Keratinocyte (primary cell): ENCODE measurements at regions not wholly inside any gene's neighbourhood (a gene's known extent, or its start where the extent isn't known, plus 50 kb on each side); places are given as distances from the start of the nearest gene placed in this dataset.

Experiments used
- DNase-seq: peaks from one replicate; pipeline ENCODE4 v3.0.0-alpha.2; 2011; ENCODE audit warnings: low read depth, missing footprints, low spot score
- FAIRE-seq: peaks from 2 replicates; lab custom pipeline; 2011; peaks lifted over from hg19 to GRCh38; lab: Jason Lieb, UNC
- H2AFZ ChIP-seq: 2 replicates; pipeline ENCODE4 v1.6.0; 2012; ENCODE audit warnings: low read length, control low read depth, inconsistent platforms; ENCODE audit not compliant: control insufficient read depth
- H3K27ac ChIP-seq: 2 replicates; pipeline ENCODE4 v1.5.1; 2011; ENCODE audit warnings: low read length; ENCODE audit not compliant: control insufficient read depth, insufficient read depth
- H3K27me3 ChIP-seq: 3 replicates; pipeline ENCODE4 v1.6.0; 2011; ENCODE audit warnings: low read length; ENCODE audit not compliant: control insufficient read depth, insufficient read depth; ENCODE audit errors: extremely low read depth
- H3K36me3 ChIP-seq, 2 experiments: 2 replicates in 1 of 2; 3 replicates in 1 of 2; pipeline ENCODE4 v1.5.1; 2011; ENCODE audit warnings: low read length in 2 of 2, mild to moderate bottlenecking in 1 of 2; ENCODE audit not compliant: control insufficient read depth in 2 of 2, insufficient read depth in 2 of 2; ENCODE audit errors: extremely low read depth in 1 of 2
- H3K4me1 ChIP-seq: 3 replicates; pipeline ENCODE4 v1.5.1; 2011; ENCODE audit warnings: low read length; ENCODE audit not compliant: control insufficient read depth, insufficient read depth; ENCODE audit errors: extremely low read depth
- H3K4me2 ChIP-seq: 3 replicates; pipeline ENCODE4 v1.6.0; 2011; ENCODE audit warnings: low read depth, low read length; ENCODE audit not compliant: control insufficient read depth, insufficient read depth; ENCODE audit errors: extremely low read depth
- H3K4me3 ChIP-seq, 3 experiments: fragments of 200-600 bp in 1 of 3; sonication (generic) in 1 of 3; 2 replicates in 2 of 3; 3 replicates in 1 of 3; pipeline ENCODE4 v1.5.1; 2011 to 2016; ENCODE audit warnings: low read length in 3 of 3, mild to moderate bottlenecking in 3 of 3, control low read depth in 2 of 3, inconsistent platforms in 1 of 3, low read depth in 1 of 3, mixed read lengths in 1 of 3, mixed run types in 1 of 3, moderate library complexity in 1 of 3; ENCODE audit not compliant: control insufficient read depth in 2 of 3, insufficient read depth in 2 of 3; ENCODE audit errors: extremely low read depth in 1 of 3
- H3K79me2 ChIP-seq: 2 replicates; pipeline ENCODE4 v1.6.0; 2012; ENCODE audit warnings: low read length; ENCODE audit not compliant: control insufficient read depth, insufficient read depth
- H3K9ac ChIP-seq: 3 replicates; pipeline ENCODE4 v1.6.0; 2011; ENCODE audit warnings: low read length; ENCODE audit not compliant: control insufficient read depth, insufficient read depth; ENCODE audit errors: extremely low read depth
- H3K9me1 ChIP-seq: 3 replicates; pipeline ENCODE4 v1.6.0; 2011; ENCODE audit warnings: low read length; ENCODE audit not compliant: control insufficient read depth, insufficient read depth; ENCODE audit errors: extremely low read depth
- H3K9me3 ChIP-seq: 2 replicates; pipeline ENCODE4 v1.5.1; 2012; ENCODE audit warnings: low read depth, low read length; ENCODE audit not compliant: control insufficient read depth
- H4K20me1 ChIP-seq: 3 replicates; pipeline ENCODE4 v1.6.0; 2011; ENCODE audit warnings: low read length; ENCODE audit not compliant: control insufficient read depth, insufficient read depth; ENCODE audit errors: extremely low read depth
- EZH2 ChIP-seq: IDR thresholded peaks from one replicate; pipeline ENCODE4 v1.6.1; 2012; ENCODE audit warnings: inconsistent platforms, mild to moderate bottlenecking, low read length, moderate library complexity
- dilution Hi-C: fragments of 300-500 bp; cut with MboI; formaldehyde crosslinking; loops from one replicate; pipeline ENCODE4 v1.7.0; 2020; ENCODE audit warnings: low sequenced_read_pairs; ENCODE audit not compliant: extremely low pct_ligation_motif_present
- TF ChIP-seq, protein P1 (sequence below), 3 experiments: IDR thresholded peaks in 1 of 3; conservative IDR thresholded peaks in 1 of 3; optimal IDR thresholded peaks in 1 of 3; 2 replicates in 2 of 3; 3 replicates in 1 of 3; pipeline versions ENCODE3 to v1.5.1; 2011; ENCODE audit warnings: low read length in 3 of 3, mild to moderate bottlenecking in 3 of 3, moderate library complexity in 2 of 3, control low read depth in 1 of 3, inconsistent platforms in 1 of 3; ENCODE audit not compliant: insufficient read depth in 2 of 3; ENCODE audit errors: extremely low read depth in 1 of 3

DNA sequence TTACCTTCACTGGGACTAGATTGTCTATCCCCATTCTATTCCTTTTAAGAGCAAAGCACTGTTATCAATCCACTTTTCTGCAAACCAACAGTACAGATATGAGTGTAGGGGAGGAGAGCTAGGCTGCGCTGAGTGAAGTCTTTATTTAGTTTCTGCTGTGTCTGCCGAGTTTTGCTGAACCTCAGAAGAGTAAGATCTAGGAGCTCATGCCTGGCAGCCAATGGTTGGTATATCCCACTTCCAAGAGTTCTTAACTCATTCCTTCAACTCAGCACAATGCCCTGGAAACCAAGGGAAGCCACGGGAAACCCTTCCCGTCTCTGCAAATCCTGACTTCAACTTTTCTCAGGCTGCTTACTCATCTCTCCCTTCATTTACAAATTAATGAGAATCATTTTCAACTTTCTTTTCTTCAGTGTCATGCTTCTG lies 58.0 kb upstream of the JAK2 start:
- no peak for DNase-seq
- Histone ChIP-seq H3K4me2 (no peak overlapping the region), H3K79me2 (no peaks in the 10 kb centered on the region), H4K20me1 (no peaks in the 10 kb centered on the region), H2AFZ (no peak overlapping the region), H3K9me1 (no peaks in the 10 kb centered on the region), H3K4me3 (no peak overlapping the region), H3K36me3 (no peaks in the 10 kb centered on the region), H3K9me3 (no peaks in the 10 kb centered on the region), H3K27me3 (no peaks in the 10 kb centered on the region), H3K4me1 (no peaks in the 10 kb centered on the region), H3K9ac (no peak overlapping the region), H3K27ac (no peak overlapping the region)
- no peak for FAIRE-seq
- no peak for TF ChIP-seq EZH2
- TF ChIP-seq, protein P1, sequence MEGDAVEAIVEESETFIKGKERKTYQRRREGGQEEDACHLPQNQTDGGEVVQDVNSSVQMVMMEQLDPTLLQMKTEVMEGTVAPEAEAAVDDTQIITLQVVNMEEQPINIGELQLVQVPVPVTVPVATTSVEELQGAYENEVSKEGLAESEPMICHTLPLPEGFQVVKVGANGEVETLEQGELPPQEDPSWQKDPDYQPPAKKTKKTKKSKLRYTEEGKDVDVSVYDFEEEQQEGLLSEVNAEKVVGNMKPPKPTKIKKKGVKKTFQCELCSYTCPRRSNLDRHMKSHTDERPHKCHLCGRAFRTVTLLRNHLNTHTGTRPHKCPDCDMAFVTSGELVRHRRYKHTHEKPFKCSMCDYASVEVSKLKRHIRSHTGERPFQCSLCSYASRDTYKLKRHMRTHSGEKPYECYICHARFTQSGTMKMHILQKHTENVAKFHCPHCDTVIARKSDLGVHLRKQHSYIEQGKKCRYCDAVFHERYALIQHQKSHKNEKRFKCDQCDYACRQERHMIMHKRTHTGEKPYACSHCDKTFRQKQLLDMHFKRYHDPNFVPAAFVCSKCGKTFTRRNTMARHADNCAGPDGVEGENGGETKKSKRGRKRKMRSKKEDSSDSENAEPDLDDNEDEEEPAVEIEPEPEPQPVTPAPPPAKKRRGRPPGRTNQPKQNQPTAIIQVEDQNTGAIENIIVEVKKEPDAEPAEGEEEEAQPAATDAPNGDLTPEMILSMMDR (optimal IDR thresholded peaks at IDR 0.05 in 1 of 3, IDR thresholded peaks at IDR 0.05 in 1 of 3, conservative IDR thresholded peaks at IDR 0.05 in 1 of 3; ENCODE audit: extremely low read depth in 1 of 3, insufficient read depth in 2 of 3, low read length in 3 of 3) = no peak
- dilution Hi-C loops = no loop called here

DNA sequence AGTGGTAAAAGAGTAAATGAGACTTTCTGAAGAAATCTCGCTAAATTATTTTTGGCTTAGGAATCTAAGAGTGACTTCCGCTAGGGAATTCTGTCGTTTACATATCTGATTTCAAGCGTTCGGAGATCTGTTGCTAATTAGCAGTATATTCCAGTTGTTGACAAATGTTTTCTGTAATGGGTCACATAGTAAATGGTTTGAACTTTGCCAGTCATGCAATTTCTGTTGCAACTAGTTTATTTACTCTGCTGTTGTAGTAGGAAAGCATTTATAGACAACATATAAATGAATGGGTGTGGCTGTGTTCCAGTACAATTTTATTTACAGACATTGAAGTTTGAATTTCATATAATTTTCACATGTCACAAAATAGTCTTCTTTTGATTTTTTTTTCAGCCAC lies 57.4 kb upstream of the JAK2 start:
- no peak for FAIRE-seq
- dilution Hi-C loops = no loop called here
- no peaks in the 10 kb centered on the region for H3K9me1 ChIP-seq
- peaks cover 4% of the 10 kb centered on the region for H3K4me1 ChIP-seq
- H3K9me3 ChIP-seq = no peaks in the 10 kb centered on the region
- H4K20me1 ChIP-seq = no peaks in the 10 kb centered on the region
- H3K27ac ChIP-seq = no peak overlapping the region
- H3K9ac ChIP-seq = no peak overlapping the region
- TF ChIP-seq, protein P1 (optimal IDR thresholded peaks at IDR 0.05 in 1 of 3, IDR thresholded peaks at IDR 0.05 in 1 of 3, conservative IDR thresholded peaks at IDR 0.05 in 1 of 3; ENCODE audit: extremely low read depth in 1 of 3, insufficient read depth in 2 of 3, low read length in 3 of 3) = no peak
- no peak for TF ChIP-seq EZH2
- H3K27me3 ChIP-seq = no peaks in the 10 kb centered on the region
- H3K4me2 ChIP-seq = no peak overlapping the region
- H2AFZ ChIP-seq = no peak overlapping the region
- no peak overlapping the region for H3K4me3 ChIP-seq
- H3K36me3 ChIP-seq = no peaks in the 10 kb centered on the region
- no peak for DNase-seq
- no peaks in the 10 kb centered on the region for H3K79me2 ChIP-seq
